GM19025 (cell line): ENCODE measurements at regions not wholly inside any gene's neighbourhood (a gene's known extent, or its start where the extent isn't known, plus 50 kb on each side); places are given as distances from the start of the nearest gene placed in this dataset.

Experiments used
- ATAC-seq: cut with Tn5 transposase; IDR thresholded peaks from one replicate; pipeline ENCODE4 v1.9.1; 2021; ENCODE audit warnings: mild to moderate bottlenecking, low read depth, moderate library complexity; ENCODE audit not compliant: unreplicated experiment

- ATAC-seq, result no peak
Observed at GRCh38 chr19:31402529-31403316, 53.5 kb upstream of the TSHZ3 start.

- ATAC-seq, result no peak
Observed at GRCh38 chr19:31406106-31406505, 56.9 kb upstream of the TSHZ3 start.

- no peak for ATAC-seq
Observed at GRCh38 chr19:31408460-31409124, 59.4 kb upstream of the TSHZ3 start.

- no peak for ATAC-seq
Observed at GRCh38 chr19:31413353-31413752, 64.1 kb upstream of the TSHZ3 start.

- ATAC-seq, result no peak
Observed at GRCh38 chr19:31415322-31415721, 66.1 kb upstream of the TSHZ3 start.

- ATAC-seq, result no peak
Observed at GRCh38 chr19:31416548-31416947, 67.3 kb upstream of the TSHZ3 start.

- no peak for ATAC-seq
Observed at GRCh38 chr19:31418055-31418454, 68.8 kb upstream of the TSHZ3 start.

- ATAC-seq, result no peak
Observed at GRCh38 chr19:31418692-31419430, 69.6 kb upstream of the TSHZ3 start.

- ATAC-seq, result no peak
Observed at GRCh38 chr19:31419871-31420445, 70.7 kb upstream of the TSHZ3 start.

- ATAC-seq, result no peak
Observed at GRCh38 chr19:31421082-31421481, 71.8 kb upstream of the TSHZ3 start.

- no peak for ATAC-seq
Observed at GRCh38 chr19:31421856-31422255, 72.6 kb upstream of the TSHZ3 start.

GRCh38 chr19:31423896-31424295 lies 74.7 kb upstream of the TSHZ3 start:
- no peak for ATAC-seq

GRCh38 chr19:31424861-31425620 lies 75.8 kb upstream of the TSHZ3 start:
- no peak for ATAC-seq

- no peak for ATAC-seq
Observed at GRCh38 chr19:31427857-31428256, 78.6 kb upstream of the TSHZ3 start.

GRCh38 chr19:31430381-31430780 lies 81.1 kb upstream of the TSHZ3 start:
- no peak for ATAC-seq

- no peak for ATAC-seq
Observed at GRCh38 chr19:31432201-31432810, 83.1 kb upstream of the TSHZ3 start.

GRCh38 chr19:31436121-31436776 lies 87.0 kb upstream of the TSHZ3 start:
- no peak for ATAC-seq

GRCh38 chr19:31438401-31439269 lies 89.4 kb upstream of the TSHZ3 start:
- no peak for ATAC-seq

- no peak for ATAC-seq
Observed at GRCh38 chr19:31439270-31439573, 90.0 kb upstream of the TSHZ3 start.
